HG03342 (cell line): ENCODE measurements at regions not wholly inside any gene's neighbourhood (a gene's known extent, or its start where the extent isn't known, plus 50 kb on each side); places are given as distances from the start of the nearest gene placed in this dataset.
A peak's percentile ranks its signal among the peaks of the same experiment; 100 is the strongest.

Experiments
- ATAC-seq: cut with Tn5 transposase; IDR thresholded peaks from one replicate; pipeline ENCODE4 v1.9.1; 2021; ENCODE audit warnings: mild to moderate bottlenecking, moderate library complexity; ENCODE audit not compliant: unreplicated experiment

GRCh38 chr9:82149501-82149946 lies 161.0 kb downstream of the SPATA31D1 start:
- no peak for ATAC-seq

GRCh38 chr9:82152181-82152580 lies 163.6 kb downstream of the SPATA31D1 start:
- ATAC-seq, result no peak

- no peak for ATAC-seq
These were observed 164.5 kb downstream of the SPATA31D1 start for GRCh38 chr9:82153032-82153431.

- ATAC-seq, result no peak
These were observed 166.0 kb downstream of the SPATA31D1 start for GRCh38 chr9:82154573-82154972.

GRCh38 chr9:82161876-82162275 lies 173.3 kb downstream of the SPATA31D1 start:
- ATAC-seq, result no peak

GRCh38 chr9:82164159-82164558 lies 175.6 kb downstream of the SPATA31D1 start:
- no peak for ATAC-seq

GRCh38 chr9:82167296-82167695 lies 178.7 kb downstream of the SPATA31D1 start:
- no peak for ATAC-seq

- ATAC-seq, result no peak
These were observed 180.0 kb downstream of the SPATA31D1 start for GRCh38 chr9:82168585-82168984.

GRCh38 chr9:82170866-82171265 lies 182.3 kb downstream of the SPATA31D1 start:
- ATAC-seq, result no peak

- no peak for ATAC-seq
These were observed 182.7 kb downstream of the SPATA31D1 start for GRCh38 chr9:82171271-82171670.

GRCh38 chr9:82180711-82181110 lies 192.1 kb downstream of the SPATA31D1 start:
- no peak for ATAC-seq

- no peak for ATAC-seq
These were observed 194.7 kb downstream of the SPATA31D1 start for GRCh38 chr9:82183181-82183860.

GRCh38 chr9:82184524-82184923 lies 196.0 kb downstream of the SPATA31D1 start:
- peak; percentile 48 for ATAC-seq

- ATAC-seq, result no peak
These were observed 200.2 kb downstream of the SPATA31D1 start for GRCh38 chr9:82188817-82189216.

GRCh38 chr9:82191082-82191770 lies 202.7 kb downstream of the SPATA31D1 start:
- no peak for ATAC-seq

GRCh38 chr9:82192211-82192610 lies 203.6 kb downstream of the SPATA31D1 start:
- no peak for ATAC-seq

GRCh38 chr9:82196622-82197441 lies 208.3 kb downstream of the SPATA31D1 start:
- no peak for ATAC-seq

GRCh38 chr9:82201196-82201595 lies 212.6 kb downstream of the SPATA31D1 start:
- ATAC-seq, result no peak

- ATAC-seq, result no peak
These were observed 214.2 kb downstream of the SPATA31D1 start for GRCh38 chr9:82202808-82203207.

GRCh38 chr9:82206490-82206889 lies 217.9 kb downstream of the SPATA31D1 start:
- no peak for ATAC-seq

GRCh38 chr9:82206946-82207345 lies 218.4 kb downstream of the SPATA31D1 start:
- ATAC-seq, result no peak
